GM21423 (cell line): ENCODE measurements at regions not wholly inside any gene's neighbourhood (a gene's known extent, or its start where the extent isn't known, plus 50 kb on each side); places are given as distances from the start of the nearest gene placed in this dataset.

Experiments
- ATAC-seq: cut with Tn5 transposase; IDR thresholded peaks from one replicate; pipeline ENCODE4 v1.9.1; 2021; ENCODE audit warnings: mild to moderate bottlenecking, moderate library complexity; ENCODE audit not compliant: unreplicated experiment

GRCh38 chr18:39693359-39693758 is 2127.8 kb upstream of the CELF4 start:
- ATAC-seq = no peak

GRCh38 chr18:39692367-39693015 is 2126.9 kb upstream of the CELF4 start:
- ATAC-seq = no peak

- no peak for ATAC-seq
These were observed 2119.8 kb upstream of the CELF4 start for GRCh38 chr18:39685303-39685902.

GRCh38 chr18:39681061-39681460 is 2115.5 kb upstream of the CELF4 start:
- ATAC-seq = no peak

- ATAC-seq = no peak
These were observed 2110.3 kb upstream of the CELF4 start for GRCh38 chr18:39675906-39676305.

- ATAC-seq = no peak
These were observed 2109.8 kb upstream of the CELF4 start for GRCh38 chr18:39675368-39675767.

- ATAC-seq = no peak
These were observed 2106.6 kb upstream of the CELF4 start for GRCh38 chr18:39672171-39672570.

- ATAC-seq = no peak
These were observed 2102.3 kb upstream of the CELF4 start for GRCh38 chr18:39667905-39668304.

- no peak for ATAC-seq
These were observed 2100.9 kb upstream of the CELF4 start for GRCh38 chr18:39666541-39666940.

- no peak for ATAC-seq
These were observed 2096.3 kb upstream of the CELF4 start for GRCh38 chr18:39661856-39662366.

- no peak for ATAC-seq
These were observed 2094.5 kb upstream of the CELF4 start for GRCh38 chr18:39660141-39660540.

- ATAC-seq = no peak
These were observed 2089.7 kb upstream of the CELF4 start for GRCh38 chr18:39655341-39655740.

GRCh38 chr18:39653221-39653620 is 2087.6 kb upstream of the CELF4 start:
- no peak for ATAC-seq

- ATAC-seq = no peak
These were observed 2083.0 kb upstream of the CELF4 start for GRCh38 chr18:39648616-39649015.

GRCh38 chr18:39647627-39648534 is 2082.3 kb upstream of the CELF4 start:
- ATAC-seq = no peak

- ATAC-seq = no peak
These were observed 2072.6 kb upstream of the CELF4 start for GRCh38 chr18:39638224-39638623.

- ATAC-seq = no peak
These were observed 2071.3 kb upstream of the CELF4 start for GRCh38 chr18:39636931-39637330.

GRCh38 chr18:39635966-39636365 is 2070.4 kb upstream of the CELF4 start:
- ATAC-seq = no peak

- ATAC-seq = no peak
These were observed 2069.6 kb upstream of the CELF4 start for GRCh38 chr18:39635192-39635591.

- ATAC-seq = no peak
These were observed 2062.3 kb upstream of the CELF4 start for GRCh38 chr18:39627936-39628335.

- ATAC-seq = no peak
These were observed 2059.4 kb upstream of the CELF4 start for GRCh38 chr18:39624961-39625360.

GRCh38 chr18:39622431-39622830 is 2056.8 kb upstream of the CELF4 start:
- ATAC-seq = no peak
